Fibroblast of the conjunctiva (primary cell): ENCODE measurements at regions not wholly inside any gene's neighbourhood (a gene's known extent, or its start where the extent isn't known, plus 50 kb on each side); places are given as distances from the start of the nearest gene placed in this dataset.

Source experiments
- DNase-seq: peaks from one replicate; pipeline ENCODE4 v3.0.0-alpha.2; 2010; ENCODE audit warnings: low read depth

- DNase-seq, result no peak
Measured at GRCh38 chr14:87725318-87725717, 267.7 kb downstream of the GALC start.

GRCh38 chr14:87712396-87713090, 280.4 kb downstream of the GALC start:
- DNase-seq, result no peak

- DNase-seq, result peak; percentile 6
Measured at GRCh38 chr14:87705439-87705896, 287.5 kb downstream of the GALC start.

- no peak for DNase-seq
Measured at GRCh38 chr14:87698481-87698880, 294.5 kb downstream of the GALC start.

GRCh38 chr14:87696485-87696884, 296.5 kb downstream of the GALC start:
- no peak for DNase-seq

GRCh38 chr14:87691042-87691881, 301.7 kb downstream of the GALC start:
- DNase-seq, result no peak

GRCh38 chr14:87690076-87690613, 302.8 kb downstream of the GALC start:
- DNase-seq, result no peak

- DNase-seq, result no peak
Measured at GRCh38 chr14:87688524-87688923, 304.5 kb downstream of the GALC start.

- no peak for DNase-seq
Measured at GRCh38 chr14:87687420-87687819, 305.6 kb downstream of the GALC start.

GRCh38 chr14:87686746-87687145, 306.2 kb downstream of the GALC start:
- no peak for DNase-seq

- no peak for DNase-seq
Measured at GRCh38 chr14:87679866-87680265, 313.1 kb downstream of the GALC start.

- no peak for DNase-seq
Measured at GRCh38 chr14:87678624-87679023, 314.4 kb downstream of the GALC start.

GRCh38 chr14:87676814-87677437, 316.1 kb downstream of the GALC start:
- DNase-seq, result no peak

- no peak for DNase-seq
Measured at GRCh38 chr14:87667659-87668058, 325.3 kb downstream of the GALC start.

- DNase-seq, result no peak
Measured at GRCh38 chr14:87656315-87656714, 336.7 kb downstream of the GALC start.

GRCh38 chr14:87652278-87652677, 340.7 kb downstream of the GALC start:
- no peak for DNase-seq

GRCh38 chr14:87644689-87645088, 348.3 kb downstream of the GALC start:
- no peak for DNase-seq

- DNase-seq, result no peak
Measured at GRCh38 chr14:87643005-87643404, 350.0 kb downstream of the GALC start.

- no peak for DNase-seq
Measured at GRCh38 chr14:87640553-87640952, 352.4 kb downstream of the GALC start.

GRCh38 chr14:87638196-87638595, 354.8 kb downstream of the GALC start:
- DNase-seq, result no peak

- DNase-seq, result no peak
Measured at GRCh38 chr14:87635442-87635841, 357.5 kb downstream of the GALC start.

- no peak for DNase-seq
Measured at GRCh38 chr14:87632796-87633195, 360.2 kb downstream of the GALC start.

GRCh38 chr14:87630846-87631245, 362.1 kb downstream of the GALC start:
- DNase-seq, result no peak
